Tibial nerve (tissue), 4 donors: ENCODE measurements at regions not wholly inside any gene's neighbourhood (a gene's known extent, or its start where the extent isn't known, plus 50 kb on each side); places are given as distances from the start of the nearest gene placed in this dataset.

Experiments used
- CTCF ChIP-seq, 5 experiments: fragments of 200-600 bp in 3 of 5; fragments of 450-650 bp in 2 of 5; sonication (generic) in 3 of 5; IDR thresholded peaks; one replicate each; pipeline ENCODE4 v1.5.1; 2016 to 2019; ENCODE audit warnings: antibody characterized with exemption in 5 of 5, mild to moderate bottlenecking in 3 of 5, moderate library complexity in 2 of 5
- EP300 ChIP-seq, 2 donors: sonication (generic); formaldehyde crosslinking; IDR thresholded peaks; one replicate each; pipeline ENCODE4 v1.6.1; 2017; ENCODE audit warnings: antibody characterized with exemption in 2 of 2, mild to moderate bottlenecking in 1 of 2
- POLR2A ChIP-seq, 2 donors: fragments of 450-650 bp; IDR thresholded peaks; one replicate each; pipeline ENCODE4 v1.6.1; 2017; ENCODE audit warnings: antibody characterized with exemption in 2 of 2, mild to moderate bottlenecking in 2 of 2, moderate library complexity in 2 of 2

- TF ChIP-seq POLR2A (IDR thresholded peaks at IDR 0.05): no peak
- TF ChIP-seq CTCF (IDR thresholded peaks at IDR 0.05): no peak
- no peak for TF ChIP-seq EP300 (IDR thresholded peaks at IDR 0.05)
These were observed 235.5 kb upstream of the KLF8 start for GRCh38 chrX:55996649-55997048.
